ENCODE measurements at regions not wholly inside any gene's neighbourhood (a gene's known extent, or its start where the extent isn't known, plus 50 kb on each side); places are given as distances from the start of the nearest gene placed in this dataset.
"Not testable (repeated sequence)": the region's sequence is repeated elsewhere in the genome, so short reads cannot be mapped to it uniquely, and the experiment has no call there.

- TF ChIP-seq CTCF (conservative IDR thresholded peaks at IDR 0.05; ENCODE audit: low read depth, low read length), result no peak
- Histone ChIP-seq H3K36me3 (ENCODE audit: insufficient read depth) (no peaks in the 10 kb centered on the region), H3K27me3 (ENCODE audit: insufficient read depth, low read depth) (no peaks in the 10 kb centered on the region), H2AFZ (ENCODE audit: low read depth) (no peak overlapping the region), H3K79me2 (ENCODE audit: insufficient read depth, low read depth) (no peaks in the 10 kb centered on the region), H3K27ac (no peak overlapping the region), H3K4me1 (ENCODE audit: low read depth, poor library complexity, severe bottlenecking) (no peaks in the 10 kb centered on the region), H4K20me1 (ENCODE audit: insufficient read depth) (no peaks in the 10 kb centered on the region), H3K9ac (no peak overlapping the region), H3K4me2 (no peak overlapping the region), H3K4me3 (IDR thresholded peaks at IDR 0.05; ENCODE audit: insufficient read depth, low read depth, low read length) (no peak overlapping the region)
These were observed 521.2 kb downstream of the DTWD2 start for GRCh38 chr5:118467103-118467502.

- Histone ChIP-seq H3K4me1 (ENCODE audit: low read depth, poor library complexity, severe bottlenecking) (no peaks in the 10 kb centered on the region), H3K27me3 (ENCODE audit: insufficient read depth, low read depth) (no peaks in the 10 kb centered on the region), H3K79me2 (ENCODE audit: insufficient read depth, low read depth) (no peaks in the 10 kb centered on the region), H3K4me2 (no peak overlapping the region), H3K27ac (no peak overlapping the region), H2AFZ (ENCODE audit: low read depth) (no peak overlapping the region), H4K20me1 (ENCODE audit: insufficient read depth) (no peaks in the 10 kb centered on the region), H3K4me3 (IDR thresholded peaks at IDR 0.05; ENCODE audit: insufficient read depth, low read depth, low read length) (no peak overlapping the region), H3K36me3 (ENCODE audit: insufficient read depth) (no peaks in the 10 kb centered on the region), H3K9ac (no peak overlapping the region)
- TF ChIP-seq CTCF (conservative IDR thresholded peaks at IDR 0.05; ENCODE audit: low read depth, low read length), result no peak
These were observed 521.9 kb downstream of the DTWD2 start for GRCh38 chr5:118466418-118466817.

- H2AFZ ChIP-seq (ENCODE audit: low read depth); H3K27me3 ChIP-seq (ENCODE audit: insufficient read depth, low read depth); H3K4me3 ChIP-seq (IDR thresholded peaks at IDR 0.05; ENCODE audit: insufficient read depth, low read depth, low read length); H3K9ac ChIP-seq; H3K27ac ChIP-seq; H3K4me1 ChIP-seq (ENCODE audit: low read depth, poor library complexity, severe bottlenecking); H3K79me2 ChIP-seq (ENCODE audit: insufficient read depth, low read depth); H4K20me1 ChIP-seq (ENCODE audit: insufficient read depth); H3K4me2 ChIP-seq; H3K36me3 ChIP-seq (ENCODE audit: insufficient read depth): not testable (repeated sequence)
These were observed 526.1 kb downstream of the DTWD2 start for GRCh38 chr5:118462276-118462675.

- no peaks in the 10 kb centered on the region for H4K20me1 ChIP-seq (ENCODE audit: insufficient read depth)
- H3K4me3 ChIP-seq (IDR thresholded peaks at IDR 0.05; ENCODE audit: insufficient read depth, low read depth, low read length), result no peak overlapping the region
- H2AFZ ChIP-seq (ENCODE audit: low read depth), result no peak overlapping the region
- H3K27ac ChIP-seq, result no peak overlapping the region
- TF ChIP-seq CTCF (conservative IDR thresholded peaks at IDR 0.05; ENCODE audit: low read depth, low read length), result no peak
- H3K9ac ChIP-seq, result no peak overlapping the region
- no peaks in the 10 kb centered on the region for H3K36me3 ChIP-seq (ENCODE audit: insufficient read depth)
- no peaks in the 10 kb centered on the region for H3K79me2 ChIP-seq (ENCODE audit: insufficient read depth, low read depth)
- no peak overlapping the region for H3K4me2 ChIP-seq
- H3K4me1 ChIP-seq (ENCODE audit: low read depth, poor library complexity, severe bottlenecking), result no peaks in the 10 kb centered on the region
- no peaks in the 10 kb centered on the region for H3K27me3 ChIP-seq (ENCODE audit: insufficient read depth, low read depth)
These were observed 526.9 kb downstream of the DTWD2 start for GRCh38 chr5:118461436-118461835.

- no peak overlapping the region for H2AFZ ChIP-seq (ENCODE audit: low read depth)
- no peak overlapping the region for H3K4me2 ChIP-seq
- no peak for TF ChIP-seq CTCF (conservative IDR thresholded peaks at IDR 0.05; ENCODE audit: low read depth, low read length)
- H3K9ac ChIP-seq, result no peak overlapping the region
- H3K27me3 ChIP-seq (ENCODE audit: insufficient read depth, low read depth), result no peaks in the 10 kb centered on the region
- no peak overlapping the region for H3K27ac ChIP-seq
- H3K4me3 ChIP-seq (IDR thresholded peaks at IDR 0.05; ENCODE audit: insufficient read depth, low read depth, low read length), result no peak overlapping the region
- no peaks in the 10 kb centered on the region for H3K79me2 ChIP-seq (ENCODE audit: insufficient read depth, low read depth)
- no peaks in the 10 kb centered on the region for H4K20me1 ChIP-seq (ENCODE audit: insufficient read depth)
- H3K4me1 ChIP-seq (ENCODE audit: low read depth, poor library complexity, severe bottlenecking), result no peaks in the 10 kb centered on the region
- H3K36me3 ChIP-seq (ENCODE audit: insufficient read depth), result no peaks in the 10 kb centered on the region
These were observed 528.9 kb downstream of the DTWD2 start for GRCh38 chr5:118459490-118459889.

Data from KMS-11 (cell line).